Left forelimb (tissue), 1 donor: ENCODE measurements at regions not wholly inside any gene's neighbourhood (a gene's known extent, or its start where the extent isn't known, plus 50 kb on each side); places are given as distances from the start of the nearest gene placed in this dataset.
"Not testable (repeated sequence)": the region's sequence is repeated elsewhere in the genome, so short reads cannot be mapped to it uniquely, and the experiment has no call there.

ENCODE experiments used
- DNase-seq: peaks from one replicate; pipeline ENCODE4 v3.0.0-alpha.2; 2018; ENCODE audit warnings: low spot score

- DNase-seq = not testable (repeated sequence)
Observed at GRCh38 chr3:14272959-14273560, 94.4 kb downstream of the LSM3 start.

GRCh38 chr3:14273901-14274611, 95.4 kb downstream of the LSM3 start:
- no peak for DNase-seq

GRCh38 chr3:14274612-14274936, 96.0 kb downstream of the LSM3 start:
- DNase-seq = no peak

- DNase-seq = no peak
Observed at GRCh38 chr3:14274999-14275961, 96.7 kb downstream of the LSM3 start.

- no peak for DNase-seq
Observed at GRCh38 chr3:14275962-14276909, 97.6 kb downstream of the LSM3 start.

- no peak for DNase-seq
Observed at GRCh38 chr3:14277557-14277956, 98.9 kb downstream of the LSM3 start.

GRCh38 chr3:14278265-14278798, 99.7 kb downstream of the LSM3 start:
- DNase-seq = no peak

- DNase-seq = no peak
Observed at GRCh38 chr3:14278799-14279625, 100.4 kb downstream of the LSM3 start.

- no peak for DNase-seq
Observed at GRCh38 chr3:14279626-14280061, 101.0 kb downstream of the LSM3 start.

- DNase-seq = no peak
Observed at GRCh38 chr3:14280326-14280725, 101.7 kb downstream of the LSM3 start.

- DNase-seq = no peak
Observed at GRCh38 chr3:14281053-14281452, 102.4 kb downstream of the LSM3 start.

- no peak for DNase-seq
Observed at GRCh38 chr3:14282001-14282705, 103.5 kb downstream of the LSM3 start.

- no peak for DNase-seq
Observed at GRCh38 chr3:14282706-14283075, 104.1 kb downstream of the LSM3 start.

- DNase-seq = no peak
Observed at GRCh38 chr3:14283092-14283812, 104.6 kb downstream of the LSM3 start.

GRCh38 chr3:14283813-14284438, 105.3 kb downstream of the LSM3 start:
- no peak for DNase-seq

GRCh38 chr3:14284694-14285547, 106.3 kb downstream of the LSM3 start:
- DNase-seq = no peak

- DNase-seq = no peak
Observed at GRCh38 chr3:14285548-14285925, 106.9 kb downstream of the LSM3 start.
